DOHH2 (cell line): ENCODE measurements at regions not wholly inside any gene's neighbourhood (a gene's known extent, or its start where the extent isn't known, plus 50 kb on each side); places are given as distances from the start of the nearest gene placed in this dataset.

Source experiments
- H3F3A ChIP-seq: fragments of 200-600 bp; sonication (generic), shearing (Covaris generic); 2 replicates; pipeline ENCODE4 v1.6.0; 2016; ENCODE audit warnings: antibody characterized with exemption, mild to moderate bottlenecking; ENCODE audit not compliant: control insufficient read depth, insufficient read depth
- H3K27ac ChIP-seq: fragments of 200-600 bp; sonication (generic); 2 replicates; pipeline ENCODE4 v1.5.1; 2014; ENCODE audit warnings: low read depth, mild to moderate bottlenecking, low read length, moderate library complexity
- H3K27me3 ChIP-seq: fragments of 200-600 bp; sonication (generic); 2 replicates; pipeline ENCODE4 v1.6.1; 2014; ENCODE audit warnings: mild to moderate bottlenecking, low read length, mixed read lengths; ENCODE audit not compliant: control insufficient read depth
- H3K36me3 ChIP-seq: fragments of 200-600 bp; sonication (generic); 2 replicates; pipeline ENCODE4 v1.6.1; 2014; ENCODE audit warnings: mild to moderate bottlenecking, low read length, moderate library complexity, mixed read lengths; ENCODE audit not compliant: control insufficient read depth
- H3K4me1 ChIP-seq: fragments of 200-600 bp; sonication (generic); 2 replicates; pipeline ENCODE4 v1.6.1; 2014; ENCODE audit warnings: mild to moderate bottlenecking, low read length, mixed read lengths; ENCODE audit not compliant: control insufficient read depth
- H3K4me2 ChIP-seq: fragments of 200-600 bp; sonication (generic); 2 replicates; pipeline ENCODE4 v1.6.0; 2014; ENCODE audit warnings: mild to moderate bottlenecking, low read length, moderate library complexity
- H3K4me3 ChIP-seq: fragments of 200-600 bp; sonication (generic); 2 replicates; pipeline ENCODE4 v1.5.1; 2014; ENCODE audit warnings: mild to moderate bottlenecking, low read length, mixed read lengths
- H3K79me2 ChIP-seq: fragments of 200-600 bp; sonication (generic); 2 replicates; pipeline ENCODE4 v1.6.1; 2014; ENCODE audit warnings: mild to moderate bottlenecking, low read length, mixed read lengths; ENCODE audit not compliant: control insufficient read depth
- H3K9me2 ChIP-seq: fragments of 200-600 bp; sonication (generic); replicated peaks from 2 replicates; pipeline ENCODE4 v1.6.1; 2014; ENCODE audit warnings: mild to moderate bottlenecking, low read length, mixed read lengths; ENCODE audit not compliant: control insufficient read depth
- H3K9me3 ChIP-seq: fragments of 200-600 bp; sonication (generic); 2 replicates; pipeline ENCODE4 v1.6.1; 2014; ENCODE audit warnings: antibody characterized with exemption, low read length, mixed read lengths; ENCODE audit not compliant: control insufficient read depth, insufficient read depth
- H4K20me1 ChIP-seq: fragments of 200-600 bp; sonication (generic); 2 replicates; pipeline ENCODE4 v1.6.0; 2014; ENCODE audit warnings: low read depth, mild to moderate bottlenecking, antibody characterized with exemption, low read length, moderate library complexity; ENCODE audit not compliant: control insufficient read depth, insufficient read depth
- EZH2phosphoT487 ChIP-seq: fragments of 200-600 bp; sonication (generic); IDR thresholded peaks from 2 replicates; pipeline ENCODE4 v1.6.1; 2017; ENCODE audit warnings: borderline replicate concordance, mild to moderate bottlenecking, antibody characterized with exemption, low read length, moderate library complexity, mixed read lengths
- TF ChIP-seq, protein P1 (sequence below): fragments of 200-600 bp; sonication (generic); IDR thresholded peaks from one replicate; pipeline ENCODE4 v1.5.1; 2014; ENCODE audit warnings: antibody characterized with exemption, mild to moderate bottlenecking, low read depth, low read length; ENCODE audit not compliant: poor library complexity, severe bottlenecking

DNA sequence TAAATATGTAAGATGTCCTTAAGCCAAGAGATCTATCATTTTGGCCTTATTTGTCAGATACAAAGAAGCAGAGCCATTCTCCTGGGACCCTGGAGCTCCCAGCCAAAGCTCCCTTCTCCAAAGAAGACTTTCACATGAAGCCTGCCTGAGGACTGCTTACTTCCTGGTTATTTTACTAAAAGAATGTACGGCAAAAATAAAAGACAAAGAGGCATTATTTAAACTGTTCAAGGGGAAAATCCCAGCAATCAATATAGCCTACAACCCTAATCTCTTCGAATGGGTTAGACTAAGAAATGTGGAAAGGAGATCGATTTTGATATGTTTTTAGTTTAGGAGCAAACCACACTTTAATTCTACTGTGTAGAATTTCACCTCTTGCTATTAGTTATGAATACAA is 237.9 kb upstream of the CTBP2 start:
- Histone ChIP-seq H3K9me3 (no peaks in the 10 kb centered on the region), H4K20me1 (no peaks in the 10 kb centered on the region), H3K9me2 (no peaks in the 10 kb centered on the region), H3K4me1 (no peaks in the 10 kb centered on the region), H3K27ac (no peak overlapping the region), H3K4me3 (no peak overlapping the region), H3K4me2 (no peak overlapping the region), H3K36me3 (no peaks in the 10 kb centered on the region), H3F3A (no peaks in the 10 kb centered on the region), H3K79me2 (no peaks in the 10 kb centered on the region), H3K27me3 (peaks cover 4% of the 10 kb centered on the region; the same call in 1 of the 2 replicates)
- TF ChIP-seq, protein P1, sequence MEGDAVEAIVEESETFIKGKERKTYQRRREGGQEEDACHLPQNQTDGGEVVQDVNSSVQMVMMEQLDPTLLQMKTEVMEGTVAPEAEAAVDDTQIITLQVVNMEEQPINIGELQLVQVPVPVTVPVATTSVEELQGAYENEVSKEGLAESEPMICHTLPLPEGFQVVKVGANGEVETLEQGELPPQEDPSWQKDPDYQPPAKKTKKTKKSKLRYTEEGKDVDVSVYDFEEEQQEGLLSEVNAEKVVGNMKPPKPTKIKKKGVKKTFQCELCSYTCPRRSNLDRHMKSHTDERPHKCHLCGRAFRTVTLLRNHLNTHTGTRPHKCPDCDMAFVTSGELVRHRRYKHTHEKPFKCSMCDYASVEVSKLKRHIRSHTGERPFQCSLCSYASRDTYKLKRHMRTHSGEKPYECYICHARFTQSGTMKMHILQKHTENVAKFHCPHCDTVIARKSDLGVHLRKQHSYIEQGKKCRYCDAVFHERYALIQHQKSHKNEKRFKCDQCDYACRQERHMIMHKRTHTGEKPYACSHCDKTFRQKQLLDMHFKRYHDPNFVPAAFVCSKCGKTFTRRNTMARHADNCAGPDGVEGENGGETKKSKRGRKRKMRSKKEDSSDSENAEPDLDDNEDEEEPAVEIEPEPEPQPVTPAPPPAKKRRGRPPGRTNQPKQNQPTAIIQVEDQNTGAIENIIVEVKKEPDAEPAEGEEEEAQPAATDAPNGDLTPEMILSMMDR = no peak
- no peak for TF ChIP-seq EZH2phosphoT487

DNA sequence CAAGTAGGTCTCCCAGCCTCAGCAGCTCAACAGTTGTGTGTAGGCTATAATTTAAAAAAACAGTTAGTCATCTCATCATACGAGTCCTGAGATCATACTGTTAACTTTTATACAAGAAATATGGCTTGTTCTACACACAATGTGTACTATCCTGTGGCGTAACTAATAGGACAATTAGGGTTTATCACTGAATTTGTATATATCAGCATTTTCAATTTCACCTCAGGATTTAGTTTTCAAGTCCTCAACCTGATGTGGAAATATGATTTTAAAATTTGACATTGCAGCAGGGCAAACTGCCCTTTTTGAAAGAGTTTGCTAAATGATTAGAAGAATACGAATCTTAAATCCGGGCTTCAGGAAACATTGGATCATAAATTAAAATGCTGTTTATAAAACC is 237.2 kb upstream of the CTBP2 start:
- no peak overlapping the region for H3K4me2 ChIP-seq
- H3K4me3 ChIP-seq = no peak overlapping the region
- H3K79me2 ChIP-seq = no peaks in the 10 kb centered on the region
- H4K20me1 ChIP-seq = no peaks in the 10 kb centered on the region
- no peak for TF ChIP-seq EZH2phosphoT487
- TF ChIP-seq, protein P1 = no peak
- H3K27me3 ChIP-seq = peaks cover 4% of the 10 kb centered on the region; the same call in 1 of the 2 replicates
- H3K9me3 ChIP-seq = no peaks in the 10 kb centered on the region
- H3K9me2 ChIP-seq = no peaks in the 10 kb centered on the region
- H3F3A ChIP-seq = no peaks in the 10 kb centered on the region
- H3K36me3 ChIP-seq = no peaks in the 10 kb centered on the region
- no peak overlapping the region for H3K27ac ChIP-seq
- no peaks in the 10 kb centered on the region for H3K4me1 ChIP-seq

DNA sequence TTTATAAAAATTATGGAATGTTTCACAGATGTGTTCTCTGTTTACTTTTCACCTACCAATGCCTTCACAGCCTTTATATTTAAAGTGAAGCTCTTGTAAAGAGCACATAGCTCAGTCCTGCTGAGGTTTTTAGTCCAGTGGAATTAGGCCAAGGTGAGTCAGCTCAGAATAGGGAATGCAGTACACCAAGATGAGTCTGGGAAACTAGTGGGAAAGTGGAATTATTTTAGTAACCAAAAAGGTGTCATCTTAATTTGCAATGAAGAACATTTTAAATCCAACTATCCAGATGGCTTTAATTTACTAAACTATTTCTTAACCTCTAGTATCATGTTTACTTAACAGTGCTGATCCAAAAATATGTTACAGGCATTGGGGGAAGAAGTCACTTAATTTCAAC is 236.3 kb upstream of the CTBP2 start:
- Histone ChIP-seq H3K79me2 (no peaks in the 10 kb centered on the region), H3K27me3 (peaks cover 4% of the 10 kb centered on the region; the same call in 1 of the 2 replicates), H3K9me2 (no peaks in the 10 kb centered on the region), H3K4me2 (no peak overlapping the region), H3K9me3 (no peaks in the 10 kb centered on the region), H3K36me3 (no peaks in the 10 kb centered on the region), H3K27ac (no peak overlapping the region), H4K20me1 (no peaks in the 10 kb centered on the region), H3K4me3 (no peak overlapping the region), H3K4me1 (no peaks in the 10 kb centered on the region), H3F3A (no peaks in the 10 kb centered on the region)
- TF ChIP-seq, protein P1 = no peak
- no peak for TF ChIP-seq EZH2phosphoT487

DNA sequence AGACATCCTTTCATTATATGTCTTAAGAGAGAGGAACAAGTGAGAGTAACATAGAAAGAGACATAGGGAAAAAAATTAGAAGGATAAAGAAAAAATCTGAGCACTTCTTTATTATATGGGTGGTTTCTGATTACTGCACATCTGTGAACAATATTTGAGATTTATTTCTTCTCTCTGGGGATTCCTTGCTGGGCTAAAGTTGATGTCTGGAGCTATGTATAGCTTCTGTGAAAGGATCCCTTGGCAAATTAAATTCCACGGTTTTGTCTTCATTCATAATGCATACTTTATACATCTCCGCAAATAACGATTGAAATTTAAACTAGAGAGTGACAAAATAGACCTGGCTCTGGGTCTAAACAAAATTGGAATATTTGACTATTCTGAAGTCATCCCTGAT is 232.2 kb upstream of the CTBP2 start:
- Histone ChIP-seq H4K20me1 (no peaks in the 10 kb centered on the region), H3K27me3 (no peaks in the 10 kb centered on the region), H3K4me3 (no peak overlapping the region), H3K9me3 (no peaks in the 10 kb centered on the region), H3K4me2 (no peak overlapping the region), H3F3A (no peaks in the 10 kb centered on the region), H3K4me1 (no peaks in the 10 kb centered on the region), H3K36me3 (no peaks in the 10 kb centered on the region), H3K27ac (no peak overlapping the region), H3K9me2 (no peaks in the 10 kb centered on the region), H3K79me2 (no peaks in the 10 kb centered on the region)
- TF ChIP-seq, protein P1 = no peak
- TF ChIP-seq EZH2phosphoT487 = no peak
